Ishikawa (cell line): ENCODE measurements at regions not wholly inside any gene's neighbourhood (a gene's known extent, or its start where the extent isn't known, plus 50 kb on each side); places are given as distances from the start of the nearest gene placed in this dataset.

Experiments
- CEBPB ChIP-seq: IDR thresholded peaks from 2 replicates; pipeline ENCODE4 v1.6.1; 2012
- CREB1 ChIP-seq: IDR thresholded peaks from 2 replicates; pipeline ENCODE4 v1.6.1; 2012; ENCODE audit warnings: low read depth
- EGR1 ChIP-seq: IDR thresholded peaks from 2 replicates; pipeline ENCODE4 v1.6.1; 2012
- EP300 ChIP-seq: IDR thresholded peaks from 2 replicates; pipeline ENCODE4 v1.6.1; 2012; ENCODE audit warnings: borderline replicate concordance
- FOXM1 ChIP-seq: IDR thresholded peaks from 2 replicates; pipeline ENCODE4 v1.6.1; 2012; ENCODE audit warnings: low read depth, borderline replicate concordance
- MAX ChIP-seq: IDR thresholded peaks from 2 replicates; pipeline ENCODE4 v1.6.1; 2012
- NFIC ChIP-seq: IDR thresholded peaks from 2 replicates; pipeline ENCODE4 v1.6.1; 2012
- RAD21 ChIP-seq: IDR thresholded peaks from 2 replicates; pipeline ENCODE4 v1.6.1; 2012; ENCODE audit warnings: low read depth
- REST ChIP-seq: IDR thresholded peaks from 2 replicates; pipeline ENCODE4 v1.6.1; 2012; ENCODE audit warnings: low read depth, mild to moderate bottlenecking
- TAF1 ChIP-seq: IDR thresholded peaks from 2 replicates; pipeline ENCODE4 v1.6.1; 2012; ENCODE audit warnings: low read depth, mild to moderate bottlenecking
- TCF12 ChIP-seq: IDR thresholded peaks from 2 replicates; pipeline ENCODE4 v1.6.1; 2012; ENCODE audit warnings: low read depth
- TEAD4 ChIP-seq: IDR thresholded peaks from 2 replicates; pipeline ENCODE4 v1.6.1; 2012
- YY1 ChIP-seq: IDR thresholded peaks from 2 replicates; pipeline ENCODE4 v1.6.1; 2012; ENCODE audit warnings: low read depth
- ZBTB7A ChIP-seq: IDR thresholded peaks from 2 replicates; pipeline ENCODE4 v1.6.1; 2012; ENCODE audit warnings: low read depth
- TF ChIP-seq, protein P1 (sequence below): IDR thresholded peaks from 2 replicates; pipeline ENCODE4 v1.6.1; 2012

DNA sequence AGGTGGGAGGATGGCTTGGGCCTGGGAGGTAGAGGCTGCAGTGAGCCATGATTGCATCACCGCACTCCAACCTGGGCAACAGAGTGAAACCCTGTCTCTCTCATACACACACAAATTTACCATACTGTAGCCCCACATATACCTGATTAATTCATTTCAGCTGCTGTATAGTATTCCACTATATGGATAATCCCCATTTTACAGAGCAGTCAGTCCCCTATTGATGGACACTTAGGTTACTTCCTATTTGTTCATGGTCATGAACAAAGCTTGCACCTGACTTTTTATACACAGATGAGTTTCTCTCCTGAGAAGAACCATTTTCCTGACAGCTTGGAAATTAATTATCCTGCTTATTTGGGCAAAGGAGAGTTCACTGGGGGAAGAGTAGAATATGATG is 59.2 kb downstream of the EMX2 start:
- no peak for TF ChIP-seq CEBPB
- no peak for TF ChIP-seq TEAD4
- TF ChIP-seq ZBTB7A: no peak
- TF ChIP-seq EP300: no peak
- TF ChIP-seq CREB1: no peak
- TF ChIP-seq EGR1: no peak
- TF ChIP-seq NFIC: no peak
- TF ChIP-seq REST: no peak
- TF ChIP-seq, protein P1, sequence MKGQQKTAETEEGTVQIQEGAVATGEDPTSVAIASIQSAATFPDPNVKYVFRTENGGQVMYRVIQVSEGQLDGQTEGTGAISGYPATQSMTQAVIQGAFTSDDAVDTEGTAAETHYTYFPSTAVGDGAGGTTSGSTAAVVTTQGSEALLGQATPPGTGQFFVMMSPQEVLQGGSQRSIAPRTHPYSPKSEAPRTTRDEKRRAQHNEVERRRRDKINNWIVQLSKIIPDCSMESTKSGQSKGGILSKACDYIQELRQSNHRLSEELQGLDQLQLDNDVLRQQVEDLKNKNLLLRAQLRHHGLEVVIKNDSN: no peak

GRCh38 chr10:117603081-117603480 is 60.5 kb downstream of the EMX2 start:
- TF ChIP-seq TAF1: no peak
- TF ChIP-seq RAD21: no peak
- no peak for TF ChIP-seq NFIC
- TF ChIP-seq TEAD4: no peak
- no peak for TF ChIP-seq EGR1

DNA sequence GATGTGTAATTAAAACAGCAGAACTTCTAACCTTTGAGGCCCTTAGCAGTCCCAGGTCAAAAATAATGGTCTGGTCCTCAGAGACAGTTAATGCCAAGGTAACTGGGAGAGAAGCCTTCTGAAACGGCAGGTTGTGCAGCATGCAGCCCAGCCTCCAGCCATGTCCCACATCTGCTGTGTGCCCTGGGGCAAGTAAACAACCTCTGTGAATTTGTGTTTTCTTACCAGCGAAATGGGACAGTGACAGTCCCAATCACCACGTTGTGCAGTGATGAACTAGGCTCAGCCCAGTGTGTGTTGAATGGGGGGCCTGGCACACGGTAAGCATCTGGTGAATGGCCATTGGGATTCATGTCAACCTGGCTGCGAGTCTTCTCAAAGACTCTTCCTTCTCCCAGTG is 61.2 kb downstream of the EMX2 start:
- TF ChIP-seq NFIC: no peak
- no peak for TF ChIP-seq YY1
- no peak for TF ChIP-seq CEBPB
- TF ChIP-seq FOXM1: no peak
- TF ChIP-seq RAD21: no peak
- no peak for TF ChIP-seq ZBTB7A
- no peak for TF ChIP-seq EP300
- TF ChIP-seq EGR1: no peak
- no peak for TF ChIP-seq TCF12
- no peak for TF ChIP-seq CREB1
- TF ChIP-seq, protein P1: no peak
- TF ChIP-seq TEAD4: no peak
- TF ChIP-seq TAF1: no peak

DNA sequence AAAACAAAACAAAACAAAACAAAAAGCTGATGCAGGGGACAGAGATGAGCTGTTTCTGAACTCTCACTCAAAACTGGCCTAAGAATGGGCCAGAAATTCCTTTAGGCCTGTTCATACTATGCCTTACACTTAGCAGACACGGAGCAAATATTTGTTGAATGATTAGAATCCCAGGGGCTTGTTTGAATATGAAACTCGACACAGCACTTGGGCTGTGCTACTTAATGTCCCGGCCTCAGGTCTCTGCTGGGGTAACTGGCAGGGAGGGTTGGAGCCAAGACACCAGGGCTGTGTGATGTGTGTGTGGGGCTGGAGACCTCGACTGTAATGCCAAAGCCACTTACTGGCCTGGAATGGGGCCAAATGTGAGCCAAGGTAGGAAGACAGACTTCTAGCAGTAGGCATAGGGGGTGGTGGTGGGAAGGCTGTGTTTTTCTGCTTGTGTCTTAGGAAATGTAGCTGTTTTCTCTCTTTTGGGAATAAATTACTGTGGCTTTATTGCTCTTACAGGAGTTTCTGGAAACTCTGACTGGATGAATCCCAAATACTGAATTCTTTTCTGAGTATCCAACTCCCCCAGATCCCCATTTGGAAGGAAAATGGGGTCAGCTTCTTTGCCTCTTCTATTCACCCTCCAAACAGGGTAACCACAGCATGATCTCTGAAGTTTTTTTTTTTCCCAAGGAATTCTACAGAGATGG is 66.7 kb downstream of the EMX2 start:
- TF ChIP-seq ZBTB7A (no peak), NFIC (peak; percentile 43), EP300 (0 out of 2 replicates have a peak, but pooled peaks have one; percentile 13)

DNA sequence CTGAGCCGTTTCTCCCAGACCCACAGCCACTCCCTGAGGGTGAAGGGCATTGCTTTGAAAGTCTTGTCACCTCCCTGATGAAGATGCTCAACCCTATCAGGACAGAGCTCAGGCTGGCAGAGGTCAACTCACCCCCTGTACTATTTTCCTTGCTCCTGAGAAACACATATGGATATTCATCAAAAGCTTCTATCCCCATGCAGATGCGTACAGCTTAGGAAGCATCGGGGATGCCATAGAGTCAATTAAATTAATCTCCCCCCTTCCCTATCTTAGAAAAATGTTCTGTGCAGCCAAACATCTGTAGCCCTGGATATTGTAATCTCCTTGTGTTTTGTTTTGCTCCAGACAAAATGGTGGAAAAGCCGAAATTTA is 67.2 kb downstream of the EMX2 start:
- TF ChIP-seq REST (no peak), RAD21 (no peak), ZBTB7A (no peak), TCF12 (no peak), TEAD4 (no peak), CEBPB (no peak), NFIC (no peak), FOXM1 (no peak), EP300 (no peak), MAX (no peak), TAF1 (no peak)

- TF ChIP-seq FOXM1: no peak
- TF ChIP-seq MAX: no peak
These were observed 67.8 kb downstream of the EMX2 start for GRCh38 chr10:117610321-117610720.

DNA sequence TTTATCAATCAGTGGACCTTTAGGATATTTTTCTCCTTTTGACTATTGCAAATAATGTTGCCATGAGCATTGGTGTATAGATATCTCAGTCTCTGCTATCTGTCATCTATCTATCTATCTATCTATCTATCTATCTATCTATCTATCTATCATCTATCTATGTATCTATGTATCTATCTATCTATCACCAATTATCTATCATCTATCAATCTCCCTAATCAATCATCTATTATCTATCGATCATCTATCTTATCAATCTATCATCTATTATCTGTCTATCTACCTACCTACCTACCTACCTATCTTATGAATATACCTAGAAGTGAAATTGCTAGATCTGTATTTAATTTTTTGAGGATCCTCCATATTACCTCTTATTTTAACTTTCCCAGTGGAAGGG is 69.6 kb downstream of the EMX2 start:
- TF ChIP-seq EP300 (no peak), CEBPB (no peak), FOXM1 (no peak), YY1 (no peak), ZBTB7A (no peak), TCF12 (no peak), CREB1 (no peak), NFIC (no peak), EGR1 (no peak), TEAD4 (no peak), REST (no peak), RAD21 (no peak), MAX (no peak), TAF1 (no peak)
- TF ChIP-seq, protein P1: no peak
